SK-N-SH treated with all-trans-retinoic acid at 6 μM for 48 hours (cell line): ENCODE measurements at regions not wholly inside any gene's neighbourhood (a gene's known extent, or its start where the extent isn't known, plus 50 kb on each side); places are given as distances from the start of the nearest gene placed in this dataset.

Experiments used
- ATAC-seq: fragments of 200-7000 bp; cut with Tn5 transposase; 3 replicates; pipeline ENCODE4 v1.9.1; 2020; ENCODE audit warnings: mild to moderate bottlenecking, moderate library complexity
- ARNTL ChIP-seq: fragments of 450-650 bp; formaldehyde crosslinking; IDR thresholded peaks from 2 replicates; pipeline ENCODE4 v1.5.0; 2020; ENCODE audit warnings: low read depth, mild to moderate bottlenecking, moderate library complexity, borderline replicate concordance
- BACH2 ChIP-seq: fragments of 250-450 bp; sonication (Bioruptor Pico); IDR thresholded peaks from 2 replicates; pipeline ENCODE4 v1.9.0; 2021; ENCODE audit warnings: mild to moderate bottlenecking, borderline replicate concordance
- CSDC2 ChIP-seq: fragments of 250-450 bp; sonication (Bioruptor Pico); IDR thresholded peaks from 2 replicates; pipeline ENCODE4 v1.5.0; 2020; ENCODE audit warnings: mild to moderate bottlenecking, moderate library complexity
- ESRRG ChIP-seq: fragments of 250-450 bp; sonication (Bioruptor Pico); IDR thresholded peaks from 2 replicates; pipeline ENCODE4 v1.6.1; 2021; ENCODE audit warnings: mild to moderate bottlenecking
- ISL1 ChIP-seq: fragments of 250-450 bp; sonication (Bioruptor Pico); IDR thresholded peaks from 2 replicates; pipeline ENCODE4 v2.1.2; 2022; ENCODE audit warnings: mild to moderate bottlenecking, moderate library complexity
- OSR1 ChIP-seq: fragments of 250-450 bp; sonication (Bioruptor Pico); IDR thresholded peaks from 2 replicates; pipeline ENCODE4 v1.8.0; 2022; ENCODE audit warnings: moderate library complexity, mild to moderate bottlenecking, inconsistent platforms
- PPARA ChIP-seq: fragments of 250-450 bp; sonication (Bioruptor Pico); IDR thresholded peaks from 2 replicates; pipeline ENCODE4 v1.5.0; 2020; ENCODE audit warnings: mild to moderate bottlenecking, borderline replicate concordance
- RARB ChIP-seq: fragments of 250-450 bp; sonication (Bioruptor Pico); IDR thresholded peaks from 2 replicates; pipeline ENCODE4 v1.8.0; 2021; ENCODE audit warnings: mild to moderate bottlenecking, moderate library complexity
- SNAI2 ChIP-seq: fragments of 250-450 bp; sonication (Bioruptor Pico); IDR thresholded peaks from 2 replicates; pipeline ENCODE4 v1.5.0; 2020; ENCODE audit warnings: mild to moderate bottlenecking, moderate library complexity
- TCF4 ChIP-seq: fragments of 250-450 bp; sonication (Bioruptor Pico); IDR thresholded peaks from 2 replicates; pipeline ENCODE4 v1.8.0; 2021; ENCODE audit warnings: mild to moderate bottlenecking, moderate library complexity, borderline replicate concordance
- TOX ChIP-seq: fragments of 250-450 bp; sonication (Bioruptor Pico); IDR thresholded peaks from 2 replicates; pipeline ENCODE4 v1.8.0; 2021; ENCODE audit warnings: mild to moderate bottlenecking, moderate library complexity, borderline replicate concordance
- ZC3H10 ChIP-seq: fragments of 250-450 bp; sonication (Bioruptor Pico); IDR thresholded peaks from 2 replicates; pipeline ENCODE4 v1.5.1; 2021; ENCODE audit warnings: mild to moderate bottlenecking, moderate library complexity
- ZFP3 ChIP-seq: fragments of 250-450 bp; sonication (Bioruptor Pico); IDR thresholded peaks from 2 replicates; pipeline ENCODE4 v1.5.0; 2020; ENCODE audit warnings: mild to moderate bottlenecking, moderate library complexity
- ZFP30 ChIP-seq: fragments of 450-650 bp; formaldehyde crosslinking; IDR thresholded peaks from 2 replicates; pipeline ENCODE4 v1.5.0; 2022; ENCODE audit warnings: mild to moderate bottlenecking, moderate library complexity
- ZNF565 ChIP-seq: fragments of 450-650 bp; formaldehyde crosslinking; conservative IDR thresholded peaks from 2 replicates; pipeline ENCODE4 v1.5.0; 2020; ENCODE audit warnings: low read depth, mild to moderate bottlenecking, moderate library complexity
- ZNF70 ChIP-seq: fragments of 450-650 bp; formaldehyde crosslinking; IDR thresholded peaks from 2 replicates; pipeline ENCODE4 v1.5.0; 2020; ENCODE audit warnings: mild to moderate bottlenecking, moderate library complexity
- TF ChIP-seq, protein P1 (sequence below): fragments of 250-450 bp; sonication (Bioruptor Pico); IDR thresholded peaks from 2 replicates; pipeline ENCODE4 v1.8.0; 2021; ENCODE audit warnings: low read depth, mild to moderate bottlenecking, moderate library complexity, borderline replicate concordance
- TF ChIP-seq, protein P2 (sequence below): fragments of 250-450 bp; sonication (Bioruptor Pico); IDR thresholded peaks from 2 replicates; pipeline ENCODE4 v1.5.0; 2020; ENCODE audit warnings: mild to moderate bottlenecking, moderate library complexity
- TF ChIP-seq, protein P3 (sequence below): fragments of 250-450 bp; sonication (Bioruptor Pico); IDR thresholded peaks from 2 replicates; pipeline ENCODE4 v1.5.1; 2021; ENCODE audit warnings: mild to moderate bottlenecking, moderate library complexity
- TF ChIP-seq, protein P4 (sequence below): fragments of 250-450 bp; sonication (Bioruptor Pico); IDR thresholded peaks from 2 replicates; pipeline ENCODE4 v1.8.0; 2020; ENCODE audit warnings: mild to moderate bottlenecking, moderate library complexity, borderline replicate concordance

DNA sequence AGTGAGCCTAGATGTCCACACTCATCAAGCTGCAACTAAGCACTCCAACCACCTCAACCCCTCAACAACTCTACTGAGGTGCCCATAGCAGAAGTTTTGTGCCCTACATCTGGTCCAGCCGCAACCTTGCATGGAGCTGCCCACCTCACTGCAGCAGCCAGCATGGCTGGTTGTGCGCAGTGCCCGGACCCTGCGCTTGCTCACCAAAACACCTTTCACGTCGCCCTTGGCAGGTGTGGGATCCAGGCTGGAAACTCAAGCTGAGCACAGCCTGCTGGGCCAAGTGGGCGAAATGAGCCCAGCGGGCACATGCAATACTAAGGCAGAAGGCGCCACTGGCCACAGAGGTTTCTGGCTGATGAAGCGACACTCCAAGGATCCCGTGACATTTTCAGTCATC is 902.4 kb downstream of the TBC1D32 start:
- no peak for TF ChIP-seq TOX (CRISPR knock-in tag)
- TF ChIP-seq ARNTL (CRISPR knock-in tag): no peak
- no peak for TF ChIP-seq RARB (CRISPR knock-in tag)
- TF ChIP-seq ESRRG (CRISPR knock-in tag): no peak
- TF ChIP-seq, protein P1, sequence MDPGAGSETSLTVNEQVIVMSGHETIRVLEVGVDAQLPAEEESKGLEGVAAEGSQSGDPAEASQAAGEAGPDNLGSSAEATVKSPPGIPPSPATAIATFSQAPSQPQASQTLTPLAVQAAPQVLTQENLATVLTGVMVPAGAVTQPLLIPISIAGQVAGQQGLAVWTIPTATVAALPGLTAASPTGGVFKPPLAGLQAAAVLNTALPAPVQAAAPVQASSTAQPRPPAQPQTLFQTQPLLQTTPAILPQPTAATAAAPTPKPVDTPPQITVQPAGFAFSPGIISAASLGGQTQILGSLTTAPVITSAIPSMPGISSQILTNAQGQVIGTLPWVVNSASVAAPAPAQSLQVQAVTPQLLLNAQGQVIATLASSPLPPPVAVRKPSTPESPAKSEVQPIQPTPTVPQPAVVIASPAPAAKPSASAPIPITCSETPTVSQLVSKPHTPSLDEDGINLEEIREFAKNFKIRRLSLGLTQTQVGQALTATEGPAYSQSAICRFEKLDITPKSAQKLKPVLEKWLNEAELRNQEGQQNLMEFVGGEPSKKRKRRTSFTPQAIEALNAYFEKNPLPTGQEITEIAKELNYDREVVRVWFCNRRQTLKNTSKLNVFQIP: no peak
- no peak for TF ChIP-seq BACH2 (CRISPR knock-in tag)
- TF ChIP-seq, protein P2, sequence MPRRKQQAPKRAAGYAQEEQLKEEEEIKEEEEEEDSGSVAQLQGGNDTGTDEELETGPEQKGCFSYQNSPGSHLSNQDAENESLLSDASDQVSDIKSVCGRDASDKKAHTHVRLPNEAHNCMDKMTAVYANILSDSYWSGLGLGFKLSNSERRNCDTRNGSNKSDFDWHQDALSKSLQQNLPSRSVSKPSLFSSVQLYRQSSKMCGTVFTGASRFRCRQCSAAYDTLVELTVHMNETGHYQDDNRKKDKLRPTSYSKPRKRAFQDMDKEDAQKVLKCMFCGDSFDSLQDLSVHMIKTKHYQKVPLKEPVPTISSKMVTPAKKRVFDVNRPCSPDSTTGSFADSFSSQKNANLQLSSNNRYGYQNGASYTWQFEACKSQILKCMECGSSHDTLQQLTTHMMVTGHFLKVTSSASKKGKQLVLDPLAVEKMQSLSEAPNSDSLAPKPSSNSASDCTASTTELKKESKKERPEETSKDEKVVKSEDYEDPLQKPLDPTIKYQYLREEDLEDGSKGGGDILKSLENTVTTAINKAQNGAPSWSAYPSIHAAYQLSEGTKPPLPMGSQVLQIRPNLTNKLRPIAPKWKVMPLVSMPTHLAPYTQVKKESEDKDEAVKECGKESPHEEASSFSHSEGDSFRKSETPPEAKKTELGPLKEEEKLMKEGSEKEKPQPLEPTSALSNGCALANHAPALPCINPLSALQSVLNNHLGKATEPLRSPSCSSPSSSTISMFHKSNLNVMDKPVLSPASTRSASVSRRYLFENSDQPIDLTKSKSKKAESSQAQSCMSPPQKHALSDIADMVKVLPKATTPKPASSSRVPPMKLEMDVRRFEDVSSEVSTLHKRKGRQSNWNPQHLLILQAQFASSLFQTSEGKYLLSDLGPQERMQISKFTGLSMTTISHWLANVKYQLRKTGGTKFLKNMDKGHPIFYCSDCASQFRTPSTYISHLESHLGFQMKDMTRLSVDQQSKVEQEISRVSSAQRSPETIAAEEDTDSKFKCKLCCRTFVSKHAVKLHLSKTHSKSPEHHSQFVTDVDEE (CRISPR knock-in tag): no peak
- no peak for TF ChIP-seq TCF4 (CRISPR knock-in tag)
- TF ChIP-seq SNAI2: no peak
- no peak for TF ChIP-seq PPARA (CRISPR knock-in tag)
- TF ChIP-seq ISL1 (CRISPR knock-in tag): no peak
- TF ChIP-seq ZFP3 (CRISPR knock-in tag): no peak

DNA sequence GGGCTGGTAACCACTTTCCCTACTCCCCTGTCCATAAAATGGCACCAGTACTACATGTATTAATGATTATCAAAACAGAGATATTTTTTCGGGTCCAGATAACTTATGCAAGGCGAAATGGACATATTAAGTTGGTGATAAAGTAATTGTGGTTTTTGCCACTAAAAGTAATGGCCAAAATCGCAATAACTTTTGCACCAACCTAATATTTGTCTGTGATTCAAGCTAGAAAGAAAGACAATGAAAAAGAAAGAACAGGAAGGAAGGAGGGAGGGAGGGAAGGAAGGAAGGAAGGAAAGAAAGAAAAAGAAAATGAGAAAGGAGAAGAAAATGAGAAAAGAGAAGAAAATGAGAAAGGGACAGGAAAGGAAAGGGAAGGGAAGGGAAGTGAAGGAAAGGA is 922.9 kb downstream of the TBC1D32 start:
- no peak for TF ChIP-seq PPARA (CRISPR knock-in tag)
- no peak for TF ChIP-seq BACH2 (CRISPR knock-in tag)
- no peak for TF ChIP-seq ZFP30 (CRISPR knock-in tag)
- TF ChIP-seq ZNF70 (CRISPR knock-in tag): no peak
- ATAC-seq: no peak

More for the DNA sequence above, 902.4 kb downstream of the TBC1D32 start:
- no peak for ATAC-seq

DNA sequence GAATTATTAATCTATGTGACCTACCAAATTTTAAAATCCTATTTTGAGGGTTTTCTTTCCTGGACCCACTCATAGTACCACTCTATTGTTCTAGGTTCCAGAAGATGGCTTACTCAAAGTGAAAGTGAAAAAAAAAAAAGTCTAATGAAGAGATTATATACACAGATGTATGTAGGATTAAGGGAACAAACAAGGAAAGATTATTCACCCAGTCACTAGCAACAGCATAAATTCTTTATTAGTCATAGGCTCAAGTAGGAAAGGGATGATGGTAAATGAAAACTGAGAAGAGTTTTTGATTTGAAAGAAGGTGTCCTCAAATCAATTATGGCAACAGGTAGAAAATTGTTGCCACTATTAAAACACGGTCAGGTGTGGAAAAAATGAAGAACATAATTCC is 923.7 kb downstream of the TBC1D32 start:
- no peak for ATAC-seq
- TF ChIP-seq, protein P3, sequence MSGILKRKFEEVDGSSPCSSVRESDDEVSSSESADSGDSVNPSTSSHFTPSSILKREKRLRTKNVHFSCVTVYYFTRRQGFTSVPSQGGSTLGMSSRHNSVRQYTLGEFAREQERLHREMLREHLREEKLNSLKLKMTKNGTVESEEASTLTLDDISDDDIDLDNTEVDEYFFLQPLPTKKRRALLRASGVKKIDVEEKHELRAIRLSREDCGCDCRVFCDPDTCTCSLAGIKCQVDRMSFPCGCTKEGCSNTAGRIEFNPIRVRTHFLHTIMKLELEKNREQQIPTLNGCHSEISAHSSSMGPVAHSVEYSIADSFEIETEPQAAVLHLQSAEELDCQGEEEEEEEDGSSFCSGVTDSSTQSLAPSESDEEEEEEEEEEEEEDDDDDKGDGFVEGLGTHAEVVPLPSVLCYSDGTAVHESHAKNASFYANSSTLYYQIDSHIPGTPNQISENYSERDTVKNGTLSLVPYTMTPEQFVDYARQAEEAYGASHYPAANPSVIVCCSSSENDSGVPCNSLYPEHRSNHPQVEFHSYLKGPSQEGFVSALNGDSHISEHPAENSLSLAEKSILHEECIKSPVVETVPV (CRISPR knock-in tag): no peak
- TF ChIP-seq, protein P2 (CRISPR knock-in tag): no peak
- TF ChIP-seq ZNF565 (no peak), CSDC2 (CRISPR knock-in tag) (no peak), BACH2 (CRISPR knock-in tag) (no peak), ZC3H10 (CRISPR knock-in tag) (no peak), TCF4 (CRISPR knock-in tag) (no peak), ZFP30 (CRISPR knock-in tag) (no peak), ZFP3 (CRISPR knock-in tag) (no peak), OSR1 (CRISPR knock-in tag) (no peak), ESRRG (CRISPR knock-in tag) (no peak), TOX (CRISPR knock-in tag) (no peak), ISL1 (CRISPR knock-in tag) (no peak), SNAI2 (no peak)
- TF ChIP-seq, protein P1: no peak
- TF ChIP-seq, protein P4, sequence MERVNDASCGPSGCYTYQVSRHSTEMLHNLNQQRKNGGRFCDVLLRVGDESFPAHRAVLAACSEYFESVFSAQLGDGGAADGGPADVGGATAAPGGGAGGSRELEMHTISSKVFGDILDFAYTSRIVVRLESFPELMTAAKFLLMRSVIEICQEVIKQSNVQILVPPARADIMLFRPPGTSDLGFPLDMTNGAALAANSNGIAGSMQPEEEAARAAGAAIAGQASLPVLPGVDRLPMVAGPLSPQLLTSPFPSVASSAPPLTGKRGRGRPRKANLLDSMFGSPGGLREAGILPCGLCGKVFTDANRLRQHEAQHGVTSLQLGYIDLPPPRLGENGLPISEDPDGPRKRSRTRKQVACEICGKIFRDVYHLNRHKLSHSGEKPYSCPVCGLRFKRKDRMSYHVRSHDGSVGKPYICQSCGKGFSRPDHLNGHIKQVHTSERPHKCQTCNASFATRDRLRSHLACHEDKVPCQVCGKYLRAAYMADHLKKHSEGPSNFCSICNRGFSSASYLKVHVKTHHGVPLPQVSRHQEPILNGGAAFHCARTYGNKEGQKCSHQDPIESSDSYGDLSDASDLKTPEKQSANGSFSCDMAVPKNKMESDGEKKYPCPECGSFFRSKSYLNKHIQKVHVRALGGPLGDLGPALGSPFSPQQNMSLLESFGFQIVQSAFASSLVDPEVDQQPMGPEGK (CRISPR knock-in tag): no peak
- TF ChIP-seq, all 23 proteins: peak for 0
